Trophoblast cell (in vitro differentiated cells and primary cell): ENCODE measurements at regions not wholly inside any gene's neighbourhood (a gene's known extent, or its start where the extent isn't known, plus 50 kb on each side); places are given as distances from the start of the nearest gene placed in this dataset.

Experiments used
- DNase-seq, 2 donors: peaks; one replicate each; pipeline ENCODE4 v3.0.0-alpha.2; 2016
- H2AFZ ChIP-seq: 2 replicates; pipeline ENCODE4 v1.6.1; 2013; ENCODE audit warnings: low read length, moderate library complexity, mild to moderate bottlenecking; ENCODE audit not compliant: insufficient read depth, poor library complexity
- H2AK5ac ChIP-seq: 2 replicates; pipeline ENCODE4 v1.6.1; 2013; ENCODE audit warnings: mild to moderate bottlenecking, low read length
- H2BK120ac ChIP-seq: 2 replicates; pipeline ENCODE4 v1.6.1; 2013; ENCODE audit warnings: low read length, mild to moderate bottlenecking, moderate library complexity; ENCODE audit not compliant: insufficient read depth, poor library complexity
- H2BK12ac ChIP-seq: 2 replicates; pipeline ENCODE4 v1.6.1; 2013; ENCODE audit warnings: mild to moderate bottlenecking, low read length, moderate library complexity
- H2BK5ac ChIP-seq: 2 replicates; pipeline ENCODE4 v1.6.1; 2013; ENCODE audit warnings: low read length, low read depth, moderate library complexity, mild to moderate bottlenecking; ENCODE audit not compliant: poor library complexity
- H3K14ac ChIP-seq: 2 replicates; pipeline ENCODE4 v1.6.1; 2013; ENCODE audit warnings: mild to moderate bottlenecking, low read length
- H3K18ac ChIP-seq: 2 replicates; pipeline ENCODE4 v1.6.1; 2013; ENCODE audit warnings: mild to moderate bottlenecking, low read length
- H3K23ac ChIP-seq: 2 replicates; pipeline ENCODE4 v1.6.1; 2013; ENCODE audit warnings: low read length
- H3K27ac ChIP-seq: 2 replicates; pipeline ENCODE4 v1.5.1; 2013; ENCODE audit warnings: low read depth, mild to moderate bottlenecking, inconsistent platforms, low read length, moderate library complexity
- H3K27me3 ChIP-seq: 2 replicates; pipeline ENCODE4 v1.6.1; 2013; ENCODE audit warnings: inconsistent platforms, mild to moderate bottlenecking, low read length, moderate library complexity; ENCODE audit not compliant: insufficient read depth
- H3K36me3 ChIP-seq, 2 experiments: 1 replicate in 1 of 2; 2 replicates in 1 of 2; pipeline ENCODE4 v1.6.1; 2013; ENCODE audit warnings: low read length in 2 of 2, mild to moderate bottlenecking in 2 of 2, moderate library complexity in 1 of 2; ENCODE audit not compliant: insufficient read depth in 2 of 2, control insufficient read depth in 1 of 2
- H3K4ac ChIP-seq: 2 replicates; pipeline ENCODE4 v1.6.1; 2013; ENCODE audit warnings: low read depth, mild to moderate bottlenecking, low read length, moderate library complexity
- H3K4me1 ChIP-seq, 2 experiments: 1 replicate in 1 of 2; 2 replicates in 1 of 2; pipeline ENCODE4 v1.6.1; 2013; ENCODE audit warnings: low read length in 2 of 2, mild to moderate bottlenecking in 2 of 2, moderate library complexity in 1 of 2; ENCODE audit not compliant: insufficient read depth in 2 of 2, control insufficient read depth in 1 of 2
- H3K4me2 ChIP-seq: 2 replicates; pipeline ENCODE4 v1.6.1; 2013; ENCODE audit warnings: inconsistent platforms, mild to moderate bottlenecking, low read length, moderate library complexity
- H3K4me3 ChIP-seq: 2 replicates; pipeline ENCODE4 v1.5.1; 2013; ENCODE audit warnings: mild to moderate bottlenecking, low read depth, low read length, inconsistent platforms
- H3K79me1 ChIP-seq: one replicate; pipeline ENCODE4 v1.6.1; 2013; ENCODE audit warnings: low read length
- H3K79me2 ChIP-seq: 2 replicates; pipeline ENCODE4 v1.6.1; 2013; ENCODE audit warnings: low read length, mild to moderate bottlenecking; ENCODE audit not compliant: control insufficient read depth, insufficient read depth, poor library complexity
- H3K9ac ChIP-seq: 2 replicates; pipeline ENCODE4 v1.6.1; 2013; ENCODE audit warnings: mild to moderate bottlenecking, low read length
- H3K9me3 ChIP-seq: 2 replicates; pipeline ENCODE4 v1.6.1; 2013; ENCODE audit warnings: low read depth, mild to moderate bottlenecking, control low read depth, inconsistent platforms, low read length; ENCODE audit not compliant: insufficient read depth
- H4K12ac ChIP-seq: 2 replicates; pipeline ENCODE4 v1.6.1; 2013; ENCODE audit warnings: low read depth, mild to moderate bottlenecking, low read length, moderate library complexity
- H4K8ac ChIP-seq: 2 replicates; pipeline ENCODE4 v1.6.1; 2013; ENCODE audit warnings: low read depth, mild to moderate bottlenecking, low read length, moderate library complexity
- H4K91ac ChIP-seq: one replicate; pipeline ENCODE4 v1.6.1; 2013; ENCODE audit warnings: low read depth, mild to moderate bottlenecking, low read length, moderate library complexity
- WGBS: extraction: QIAGEN DNeasy Blood & Tissue Kit; methylation state at CpG from one replicate; pipeline ENCODE4 v1.1.7; 2013; ENCODE audit warnings: missing lambda C conversion rate; ENCODE audit not compliant: insufficient read length, insufficient coverage; ENCODE audit errors: extremely low coverage; 5-methylcytosine and 5-hydroxymethylcytosine counted together

DNA sequence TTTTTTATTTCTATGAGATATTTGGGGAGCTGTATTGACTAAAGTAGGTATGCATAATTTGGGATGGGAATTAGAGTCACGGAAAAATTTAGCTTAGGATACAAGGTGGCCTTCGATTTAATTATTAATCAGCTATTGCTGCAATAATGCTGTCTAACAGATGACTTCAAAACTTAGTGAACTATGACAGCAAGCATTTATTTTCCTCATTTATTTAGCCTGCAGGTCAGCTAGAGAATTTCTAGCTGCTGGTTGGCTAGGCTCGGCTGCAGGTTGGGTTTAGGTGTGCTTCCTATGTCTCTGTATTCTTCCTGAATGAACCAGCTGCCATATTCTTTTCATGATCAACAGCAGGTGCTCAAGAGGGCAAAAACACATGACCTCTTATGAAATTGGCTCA is 181.8 kb upstream of the RAG2 start:
- peak overlapping the region; percentile 70 for H4K91ac ChIP-seq
- peak overlapping the region; percentile 23 for H4K8ac ChIP-seq
- no peaks in the 10 kb centered on the region for H3K79me2 ChIP-seq
- no peak overlapping the region for H3K4me2 ChIP-seq
- no peak overlapping the region for H3K23ac ChIP-seq
- DNase-seq: no peak
- peaks cover 1% of the 10 kb centered on the region for H3K9me3 ChIP-seq
- H4K12ac ChIP-seq: no peak overlapping the region
- no peak overlapping the region for H2AK5ac ChIP-seq
- no peak overlapping the region for H3K4me3 ChIP-seq
- H3K36me3 ChIP-seq: no peaks in the 10 kb centered on the region
- H3K79me1 ChIP-seq: peaks cover 10% of the 10 kb centered on the region
- H2AFZ ChIP-seq: no peak overlapping the region
- peak overlapping the region; percentile 15 for H2BK12ac ChIP-seq
- H2BK5ac ChIP-seq: peak overlapping the region; percentile 39
- no peak overlapping the region for H3K14ac ChIP-seq
- H3K9ac ChIP-seq: no peak overlapping the region
- WGBS: no CpG with 5 or more reads among the region's 3 CpGs
- H3K4ac ChIP-seq: no peak overlapping the region
- H3K27me3 ChIP-seq: no peaks in the 10 kb centered on the region
- no peak overlapping the region for H3K27ac ChIP-seq
- H2BK120ac ChIP-seq: peak overlapping the region; percentile 20
- no peak overlapping the region for H3K18ac ChIP-seq
- peaks cover under 1 to 4% of the 10 kb centered on the region in 2 experiments for H3K4me1 ChIP-seq

DNA sequence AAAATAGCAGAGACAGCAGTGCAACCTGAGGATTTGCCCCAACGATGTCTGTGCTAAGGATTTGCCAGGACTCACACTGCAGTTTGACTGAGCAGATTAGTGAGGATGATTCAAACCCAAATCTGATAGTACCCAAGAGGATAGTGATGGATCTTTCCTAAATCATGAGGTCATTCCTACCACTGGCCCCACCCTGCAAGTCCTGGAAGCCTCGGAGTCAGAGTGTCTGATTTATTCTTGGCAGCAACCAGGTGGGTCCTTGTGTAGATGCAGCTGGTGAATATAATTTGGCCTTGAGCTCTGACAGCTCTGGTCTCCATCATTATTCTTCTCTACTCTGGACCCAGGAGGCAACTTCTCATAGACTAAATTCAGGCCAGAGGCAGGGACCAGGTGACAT is 179.3 kb upstream of the RAG2 start:
- H3K27me3 ChIP-seq: no peaks in the 10 kb centered on the region
- no peak overlapping the region for H2AFZ ChIP-seq
- no peak overlapping the region for H4K8ac ChIP-seq
- H3K9me3 ChIP-seq: peaks cover 1% of the 10 kb centered on the region
- H3K23ac ChIP-seq: no peak overlapping the region
- no peaks in the 10 kb centered on the region for H3K79me2 ChIP-seq
- peak overlapping the region; percentile 28 for H4K91ac ChIP-seq
- H3K9ac ChIP-seq: no peak overlapping the region
- no peak for DNase-seq
- H4K12ac ChIP-seq: no peak overlapping the region
- peaks cover 12% of the 10 kb centered on the region for H3K79me1 ChIP-seq
- H2BK12ac ChIP-seq: no peak overlapping the region
- H3K36me3 ChIP-seq: no peaks in the 10 kb centered on the region
- H2AK5ac ChIP-seq: no peak overlapping the region
- peak overlapping the region; percentile 52 for H2BK5ac ChIP-seq
- no CpG with 5 or more reads among the region's 2 CpGs for WGBS
- no peak overlapping the region for H2BK120ac ChIP-seq
- H3K18ac ChIP-seq: no peak overlapping the region
- peak overlapping the region; percentile 89 for H3K27ac ChIP-seq
- H3K4me3 ChIP-seq: no peak overlapping the region
- H3K14ac ChIP-seq: no peak overlapping the region
- H3K4me1 ChIP-seq: peaks cover 5 to 6% of the 10 kb centered on the region in 2 experiments
- H3K4me2 ChIP-seq: no peak overlapping the region
- H3K4ac ChIP-seq: no peak overlapping the region

DNA sequence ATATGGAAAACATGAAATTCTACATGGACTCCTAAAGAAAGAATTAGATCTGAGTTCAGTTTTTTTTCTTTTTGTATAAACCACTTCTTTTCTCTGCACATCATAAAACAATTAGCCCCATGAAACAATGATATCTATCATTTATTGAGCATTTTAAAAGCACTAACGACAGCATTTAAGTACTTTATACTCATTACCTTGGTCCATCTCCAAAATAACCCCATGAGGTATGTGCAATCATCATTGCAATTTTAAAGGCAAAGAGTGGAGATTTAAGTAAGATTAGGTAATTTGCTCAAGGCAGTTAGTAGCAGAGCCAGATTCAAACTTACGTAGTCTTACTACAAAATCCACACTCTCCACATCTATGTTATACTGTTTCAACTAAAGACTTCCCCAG is 177.7 kb upstream of the RAG2 start:
- Histone ChIP-seq H3K79me1 (peaks cover 11% of the 10 kb centered on the region), H4K8ac (no peak overlapping the region), H2AFZ (no peak overlapping the region), H3K27me3 (no peaks in the 10 kb centered on the region), H3K23ac (no peak overlapping the region), H2AK5ac (no peak overlapping the region), H3K9ac (no peak overlapping the region), H3K9me3 (no peaks in the 10 kb centered on the region), H3K27ac (peak overlapping the region; percentile 92), H4K91ac (no peak overlapping the region), H3K36me3 (no peaks in the 10 kb centered on the region), H2BK12ac (no peak overlapping the region), H3K14ac (no peak overlapping the region), H2BK120ac (no peak overlapping the region), H4K12ac (no peak overlapping the region), H3K4me1 (peaks cover 5 to 6% of the 10 kb centered on the region in 2 experiments), H3K4me3 (no peak overlapping the region), H3K4ac (no peak overlapping the region), H3K4me2 (no peak overlapping the region), H3K18ac (no peak overlapping the region), H3K79me2 (no peaks in the 10 kb centered on the region), H2BK5ac (no peak overlapping the region)
- DNase-seq: no peak
- no CpG with 5 or more reads among the region's 2 CpGs for WGBS

DNA sequence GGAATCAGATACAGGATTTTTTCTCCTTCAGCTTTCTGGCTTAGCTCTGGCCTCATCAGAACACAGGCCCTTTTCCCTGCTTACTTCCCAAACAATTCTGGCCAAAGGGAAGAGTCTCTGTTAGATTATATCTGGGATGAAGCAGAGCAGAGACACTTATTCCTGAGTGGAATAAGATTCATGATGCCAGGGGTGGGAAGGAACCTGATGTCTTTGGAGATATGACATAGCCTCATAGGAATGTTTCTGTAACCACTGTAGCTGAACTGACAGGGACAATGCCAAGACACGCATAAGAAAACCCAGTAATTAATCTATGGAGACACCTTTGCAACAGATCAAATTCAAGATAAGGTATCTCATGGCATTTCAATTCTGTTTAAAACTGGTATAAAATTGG is 177.1 kb upstream of the RAG2 start:
- H3K4me2 ChIP-seq: no peak overlapping the region
- peak in 1 of 2 donors; percentile 5 for DNase-seq
- no peak overlapping the region for H3K4ac ChIP-seq
- H3K14ac ChIP-seq: no peak overlapping the region
- no peak overlapping the region for H2BK12ac ChIP-seq
- H2AK5ac ChIP-seq: no peak overlapping the region
- peak overlapping the region; percentile 92 for H3K27ac ChIP-seq
- no peak overlapping the region for H3K18ac ChIP-seq
- H3K27me3 ChIP-seq: no peaks in the 10 kb centered on the region
- H3K79me2 ChIP-seq: no peaks in the 10 kb centered on the region
- no peak overlapping the region for H3K4me3 ChIP-seq
- no peaks in the 10 kb centered on the region for H3K9me3 ChIP-seq
- WGBS: no CpG with 5 or more reads among the region's 1 CpG
- no peak overlapping the region for H3K23ac ChIP-seq
- no peaks in the 10 kb centered on the region for H3K36me3 ChIP-seq
- H4K91ac ChIP-seq: no peak overlapping the region
- peak overlapping the region; percentile 43 for H2BK120ac ChIP-seq
- H3K9ac ChIP-seq: no peak overlapping the region
- H4K8ac ChIP-seq: no peak overlapping the region
- H2AFZ ChIP-seq: no peak overlapping the region
- H2BK5ac ChIP-seq: peak overlapping the region; percentile 60
- H3K4me1 ChIP-seq: peaks cover 5 to 6% of the 10 kb centered on the region in 2 experiments
- H3K79me1 ChIP-seq: peaks cover 11% of the 10 kb centered on the region
- no peak overlapping the region for H4K12ac ChIP-seq
